HL-60 (cell line): ENCODE measurements at regions not wholly inside any gene's neighbourhood (a gene's known extent, or its start where the extent isn't known, plus 50 kb on each side); places are given as distances from the start of the nearest gene placed in this dataset.

Experiments
- DNase-seq, 2 experiments: peaks; one replicate each; pipeline ENCODE4 v3.0.0-alpha.2; 2010 to 2020; ENCODE audit warnings: low read depth in 1 of 2, low spot score in 1 of 2
- H3K27ac ChIP-seq: fragments of 250-450 bp; sonication (Bioruptor Pico); replicated peaks from 2 replicates; pipeline ENCODE4 v1.5.1; 2020; ENCODE audit warnings: mild to moderate bottlenecking, moderate library complexity
- H3K27me3 ChIP-seq: fragments of 250-450 bp; sonication (Bioruptor Pico); 2 replicates; pipeline ENCODE4 v1.5.1; 2021; ENCODE audit warnings: mild to moderate bottlenecking, moderate library complexity; ENCODE audit not compliant: insufficient read depth, poor library complexity, severe bottlenecking
- H3K4me3 ChIP-seq: replicated peaks from 2 replicates; pipeline ENCODE4 v1.5.1; 2011; ENCODE audit warnings: mild to moderate bottlenecking, control low read depth, low read length; ENCODE audit not compliant: insufficient read depth
- CTCF ChIP-seq: IDR thresholded peaks from one replicate; pipeline ENCODE4 v1.5.1; 2011; ENCODE audit warnings: low read length, control low read depth, inconsistent platforms; ENCODE audit not compliant: insufficient read depth
- GABPA ChIP-seq: IDR thresholded peaks from 2 replicates; pipeline ENCODE4 v1.6.1; 2012; ENCODE audit warnings: low read depth
- POLR2AphosphoS5 ChIP-seq: IDR thresholded peaks from 2 replicates; pipeline ENCODE4 v1.6.1; 2012; ENCODE audit warnings: low read depth
- REST ChIP-seq: IDR thresholded peaks from 2 replicates; pipeline ENCODE4 v1.6.1; 2012; ENCODE audit warnings: low read depth; ENCODE audit not compliant: insufficient replicate concordance
- SPI1 ChIP-seq: IDR thresholded peaks from 2 replicates; pipeline ENCODE4 v1.6.1; 2012; ENCODE audit warnings: low read depth, mild to moderate bottlenecking, borderline replicate concordance

- no peak for DNase-seq
- no peak for TF ChIP-seq REST
- TF ChIP-seq GABPA = no peak
- TF ChIP-seq POLR2AphosphoS5 = no peak
- no peak for TF ChIP-seq SPI1
- TF ChIP-seq CTCF = no peak
- Histone ChIP-seq H3K27me3 (no peaks in the 10 kb centered on the region), H3K27ac (no peak overlapping the region), H3K4me3 (no peak overlapping the region)
These were observed 116.4 kb upstream of the MKI67 start for GRCh38 chr10:128242641-128243040.

GRCh38 chr10:128245026-128245425, 118.8 kb upstream of the MKI67 start:
- no peak for TF ChIP-seq POLR2AphosphoS5
- TF ChIP-seq REST = no peak
- TF ChIP-seq GABPA = no peak
- TF ChIP-seq SPI1 = no peak
- no peak for TF ChIP-seq CTCF
- DNase-seq = no peak

GRCh38 chr10:128247576-128247975, 121.4 kb upstream of the MKI67 start:
- no peak for DNase-seq
- Histone ChIP-seq H3K27me3 (peaks cover 9% of the 10 kb centered on the region), H3K4me3 (no peak overlapping the region), H3K27ac (no peak overlapping the region)
- TF ChIP-seq REST = no peak
- no peak for TF ChIP-seq SPI1
- no peak for TF ChIP-seq CTCF
- TF ChIP-seq GABPA = no peak
- TF ChIP-seq POLR2AphosphoS5 = no peak

More at GRCh38 chr10:128245026-128245425, 118.8 kb upstream of the MKI67 start:
- H3K27me3 ChIP-seq = peaks cover 3% of the 10 kb centered on the region
- H3K4me3 ChIP-seq = no peak overlapping the region
- no peak overlapping the region for H3K27ac ChIP-seq
